DOHH2 (cell line): ENCODE measurements at regions not wholly inside any gene's neighbourhood (a gene's known extent, or its start where the extent isn't known, plus 50 kb on each side); places are given as distances from the start of the nearest gene placed in this dataset.

Experiments
- H3F3A ChIP-seq: fragments of 200-600 bp; sonication (generic), shearing (Covaris generic); 2 replicates; pipeline ENCODE4 v1.6.0; 2016; ENCODE audit warnings: antibody characterized with exemption, mild to moderate bottlenecking; ENCODE audit not compliant: control insufficient read depth, insufficient read depth
- H3K27ac ChIP-seq: fragments of 200-600 bp; sonication (generic); 2 replicates; pipeline ENCODE4 v1.5.1; 2014; ENCODE audit warnings: low read depth, mild to moderate bottlenecking, low read length, moderate library complexity
- H3K27me3 ChIP-seq: fragments of 200-600 bp; sonication (generic); 2 replicates; pipeline ENCODE4 v1.6.1; 2014; ENCODE audit warnings: mild to moderate bottlenecking, low read length, mixed read lengths; ENCODE audit not compliant: control insufficient read depth
- H3K36me3 ChIP-seq: fragments of 200-600 bp; sonication (generic); 2 replicates; pipeline ENCODE4 v1.6.1; 2014; ENCODE audit warnings: mild to moderate bottlenecking, low read length, moderate library complexity, mixed read lengths; ENCODE audit not compliant: control insufficient read depth
- H3K4me1 ChIP-seq: fragments of 200-600 bp; sonication (generic); 2 replicates; pipeline ENCODE4 v1.6.1; 2014; ENCODE audit warnings: mild to moderate bottlenecking, low read length, mixed read lengths; ENCODE audit not compliant: control insufficient read depth
- H3K4me2 ChIP-seq: fragments of 200-600 bp; sonication (generic); 2 replicates; pipeline ENCODE4 v1.6.0; 2014; ENCODE audit warnings: mild to moderate bottlenecking, low read length, moderate library complexity
- H3K4me3 ChIP-seq: fragments of 200-600 bp; sonication (generic); 2 replicates; pipeline ENCODE4 v1.5.1; 2014; ENCODE audit warnings: mild to moderate bottlenecking, low read length, mixed read lengths
- H3K79me2 ChIP-seq: fragments of 200-600 bp; sonication (generic); 2 replicates; pipeline ENCODE4 v1.6.1; 2014; ENCODE audit warnings: mild to moderate bottlenecking, low read length, mixed read lengths; ENCODE audit not compliant: control insufficient read depth
- H3K9me2 ChIP-seq: fragments of 200-600 bp; sonication (generic); replicated peaks from 2 replicates; pipeline ENCODE4 v1.6.1; 2014; ENCODE audit warnings: mild to moderate bottlenecking, low read length, mixed read lengths; ENCODE audit not compliant: control insufficient read depth
- H3K9me3 ChIP-seq: fragments of 200-600 bp; sonication (generic); 2 replicates; pipeline ENCODE4 v1.6.1; 2014; ENCODE audit warnings: antibody characterized with exemption, low read length, mixed read lengths; ENCODE audit not compliant: control insufficient read depth, insufficient read depth
- H4K20me1 ChIP-seq: fragments of 200-600 bp; sonication (generic); 2 replicates; pipeline ENCODE4 v1.6.0; 2014; ENCODE audit warnings: low read depth, mild to moderate bottlenecking, antibody characterized with exemption, low read length, moderate library complexity; ENCODE audit not compliant: control insufficient read depth, insufficient read depth
- EZH2phosphoT487 ChIP-seq: fragments of 200-600 bp; sonication (generic); IDR thresholded peaks from 2 replicates; pipeline ENCODE4 v1.6.1; 2017; ENCODE audit warnings: borderline replicate concordance, mild to moderate bottlenecking, antibody characterized with exemption, low read length, moderate library complexity, mixed read lengths
- TF ChIP-seq, protein P1 (sequence below): fragments of 200-600 bp; sonication (generic); IDR thresholded peaks from one replicate; pipeline ENCODE4 v1.5.1; 2014; ENCODE audit warnings: antibody characterized with exemption, mild to moderate bottlenecking, low read depth, low read length; ENCODE audit not compliant: poor library complexity, severe bottlenecking

DNA sequence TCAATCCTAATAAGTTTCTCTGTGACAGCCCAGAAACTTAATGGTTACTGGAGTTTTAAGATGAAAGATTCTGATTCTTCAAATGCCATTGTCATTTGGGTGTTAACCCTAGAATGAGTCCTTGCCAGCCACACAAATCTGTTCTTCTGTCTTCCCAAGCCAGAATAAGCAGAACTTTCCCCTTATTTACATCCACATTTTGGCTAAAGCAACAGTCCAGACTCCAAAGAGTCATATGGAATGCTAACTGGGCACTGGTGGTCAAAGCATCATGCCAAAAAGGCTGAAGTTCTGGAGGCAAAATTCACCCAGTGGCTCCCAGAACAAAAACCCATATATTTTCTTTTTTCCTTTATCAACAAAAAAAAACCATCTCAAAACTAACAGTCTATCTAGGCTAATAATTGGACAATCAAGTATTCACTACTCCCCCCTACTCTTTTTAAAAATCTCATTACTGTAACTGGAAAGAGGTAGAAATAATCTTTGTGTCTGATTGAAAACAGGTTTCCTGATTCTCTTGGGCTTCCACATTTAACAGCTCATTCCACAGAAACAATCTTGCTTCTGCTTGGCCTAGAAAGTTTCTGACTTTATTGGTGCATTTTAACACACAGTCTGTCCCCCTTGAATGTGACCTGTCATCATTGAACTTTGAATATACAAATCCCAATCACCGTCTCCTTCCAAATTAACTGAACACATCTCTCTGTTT lies 89.6 kb upstream of the SETBP1 start:
- Histone ChIP-seq H4K20me1 (no peaks in the 10 kb centered on the region), H3K4me1 (no peaks in the 10 kb centered on the region)

DNA sequence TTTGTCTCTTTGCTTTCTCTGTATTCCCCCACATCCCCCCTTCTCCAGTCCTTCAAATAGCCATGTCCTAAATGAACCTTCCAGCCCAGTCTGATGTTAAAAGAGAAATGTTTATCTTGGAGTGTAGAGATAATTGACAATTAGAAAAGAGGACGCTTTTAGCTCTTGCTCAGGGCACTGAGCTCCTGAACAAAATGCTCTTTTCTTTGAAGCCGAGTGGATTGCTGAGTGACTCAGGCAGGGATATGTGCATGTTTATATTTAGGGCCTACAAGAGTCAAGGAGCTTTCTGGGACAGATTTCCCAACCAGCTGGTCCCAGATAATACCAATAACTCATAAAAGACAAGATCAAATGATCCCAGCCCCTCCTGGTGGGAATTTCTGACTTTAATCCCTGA lies 88.0 kb upstream of the SETBP1 start:
- Histone ChIP-seq H3F3A (no peaks in the 10 kb centered on the region), H3K9me3 (no peaks in the 10 kb centered on the region), H3K4me3 (no peak overlapping the region), H3K27ac (no peak overlapping the region), H3K27me3 (no peaks in the 10 kb centered on the region), H3K4me2 (no peak overlapping the region), H3K79me2 (no peaks in the 10 kb centered on the region), H3K4me1 (no peaks in the 10 kb centered on the region), H3K36me3 (no peaks in the 10 kb centered on the region), H3K9me2 (no peaks in the 10 kb centered on the region), H4K20me1 (no peaks in the 10 kb centered on the region)
- TF ChIP-seq, protein P1, sequence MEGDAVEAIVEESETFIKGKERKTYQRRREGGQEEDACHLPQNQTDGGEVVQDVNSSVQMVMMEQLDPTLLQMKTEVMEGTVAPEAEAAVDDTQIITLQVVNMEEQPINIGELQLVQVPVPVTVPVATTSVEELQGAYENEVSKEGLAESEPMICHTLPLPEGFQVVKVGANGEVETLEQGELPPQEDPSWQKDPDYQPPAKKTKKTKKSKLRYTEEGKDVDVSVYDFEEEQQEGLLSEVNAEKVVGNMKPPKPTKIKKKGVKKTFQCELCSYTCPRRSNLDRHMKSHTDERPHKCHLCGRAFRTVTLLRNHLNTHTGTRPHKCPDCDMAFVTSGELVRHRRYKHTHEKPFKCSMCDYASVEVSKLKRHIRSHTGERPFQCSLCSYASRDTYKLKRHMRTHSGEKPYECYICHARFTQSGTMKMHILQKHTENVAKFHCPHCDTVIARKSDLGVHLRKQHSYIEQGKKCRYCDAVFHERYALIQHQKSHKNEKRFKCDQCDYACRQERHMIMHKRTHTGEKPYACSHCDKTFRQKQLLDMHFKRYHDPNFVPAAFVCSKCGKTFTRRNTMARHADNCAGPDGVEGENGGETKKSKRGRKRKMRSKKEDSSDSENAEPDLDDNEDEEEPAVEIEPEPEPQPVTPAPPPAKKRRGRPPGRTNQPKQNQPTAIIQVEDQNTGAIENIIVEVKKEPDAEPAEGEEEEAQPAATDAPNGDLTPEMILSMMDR, result no peak
- no peak for TF ChIP-seq EZH2phosphoT487

More for the DNA sequence above, 89.6 kb upstream of the SETBP1 start:
- Histone ChIP-seq H3K27me3 (no peaks in the 10 kb centered on the region), H3K9me3 (no peaks in the 10 kb centered on the region), H3K36me3 (no peaks in the 10 kb centered on the region), H3K9me2 (no peaks in the 10 kb centered on the region), H3K79me2 (no peaks in the 10 kb centered on the region), H3K4me2 (no peak overlapping the region), H3K4me3 (no peak overlapping the region), H3F3A (no peaks in the 10 kb centered on the region), H3K27ac (no peak overlapping the region)
- TF ChIP-seq, protein P1, result no peak
- TF ChIP-seq EZH2phosphoT487, result no peak

DNA sequence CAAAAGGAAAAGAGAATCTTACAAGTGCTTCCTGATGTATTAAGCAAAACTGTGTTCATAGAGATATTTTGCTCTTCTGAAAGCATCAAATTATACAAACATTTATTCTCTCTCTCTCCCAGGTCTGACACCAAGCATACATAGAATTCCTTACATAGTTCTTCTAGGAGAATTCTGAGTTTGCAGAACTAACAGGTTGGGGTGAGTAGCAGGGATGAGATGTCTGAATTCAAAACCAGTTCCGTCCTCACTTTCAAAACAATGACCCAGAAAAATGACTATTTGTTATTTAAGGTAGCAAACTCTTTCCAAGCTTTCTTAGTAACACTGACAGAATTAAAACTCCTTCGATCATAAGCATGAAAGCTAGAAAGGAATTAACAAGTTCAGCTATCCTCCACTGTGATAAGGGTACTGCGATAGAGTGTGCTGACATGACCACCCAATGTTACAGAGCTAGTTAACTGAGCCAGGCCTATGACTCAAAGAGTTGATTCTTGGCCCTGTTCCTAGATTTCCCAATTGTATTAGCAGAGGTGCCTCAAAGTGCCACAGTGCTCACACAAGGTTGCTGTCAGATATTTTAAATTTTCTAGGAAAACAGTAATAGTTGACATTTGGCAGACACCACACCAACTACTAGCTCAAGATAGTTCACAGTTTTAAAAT lies 85.8 kb upstream of the SETBP1 start:
- no peak for TF ChIP-seq EZH2phosphoT487
- TF ChIP-seq, protein P1, result no peak

More for the DNA sequence above, 85.8 kb upstream of the SETBP1 start:
- Histone ChIP-seq H3K9me2 (no peaks in the 10 kb centered on the region), H3K4me1 (no peaks in the 10 kb centered on the region), H3K4me3 (no peak overlapping the region), H3K4me2 (no peak overlapping the region), H3K36me3 (no peaks in the 10 kb centered on the region), H3K79me2 (no peaks in the 10 kb centered on the region), H4K20me1 (no peaks in the 10 kb centered on the region), H3K27me3 (no peaks in the 10 kb centered on the region), H3K27ac (no peak overlapping the region), H3F3A (no peaks in the 10 kb centered on the region), H3K9me3 (no peaks in the 10 kb centered on the region)
